Spleen (tissue), 11 donors: ENCODE measurements at regions not wholly inside any gene's neighbourhood (a gene's known extent, or its start where the extent isn't known, plus 50 kb on each side); places are given as distances from the start of the nearest gene placed in this dataset.

Source experiments
- DNase-seq: peaks from one replicate; pipeline ENCODE4 v3.0.0-alpha.2; 2020
- H3K27ac ChIP-seq, 8 donors: fragments of 200-600 bp; sonication (generic) in 7 of 8; 1 replicate in 4 of 8; 2 replicates in 4 of 8; pipeline versions ENCODE4 v1.5.0 to v1.8.0; 2016 to 2021; ENCODE audit warnings: inconsistent platforms in 4 of 8, mild to moderate bottlenecking in 4 of 8, moderate library complexity in 1 of 8
- H3K27me3 ChIP-seq, 7 donors: fragments of 200-600 bp; sonication (generic) in 6 of 7; replicated peaks in 1 of 7; 1 replicate in 4 of 7; 2 replicates in 3 of 7; pipeline versions ENCODE4 v1.5.0 to v1.8.0; 2016 to 2021; ENCODE audit warnings: inconsistent platforms in 3 of 7, mild to moderate bottlenecking in 1 of 7
- H3K36me3 ChIP-seq, 6 donors: fragments of 200-600 bp; sonication (generic) in 5 of 6; 1 replicate in 4 of 6; 2 replicates in 2 of 6; pipeline versions ENCODE4 v1.5.0 to v1.8.0; 2016 to 2021; ENCODE audit warnings: inconsistent platforms in 2 of 6
- H3K4me1 ChIP-seq, 6 donors: fragments of 200-600 bp; sonication (generic) in 5 of 6; 1 replicate in 3 of 6; 2 replicates in 3 of 6; pipeline versions ENCODE4 v1.5.0 to v1.8.0; 2016 to 2021; ENCODE audit warnings: inconsistent platforms in 3 of 6
- H3K4me3 ChIP-seq, 8 donors: fragments of 200-600 bp; sonication (generic) in 7 of 8; 1 replicate in 4 of 8; 2 replicates in 4 of 8; pipeline versions ENCODE4 v1.5.0 to v1.8.0; 2016 to 2021; ENCODE audit warnings: inconsistent platforms in 4 of 8, mild to moderate bottlenecking in 4 of 8, moderate library complexity in 2 of 8
- H3K9me3 ChIP-seq, 8 donors: fragments of 200-600 bp; sonication (generic) in 7 of 8; 1 replicate in 4 of 8; 2 replicates in 4 of 8; pipeline versions ENCODE4 v1.5.0 to v1.8.0; 2016 to 2021; ENCODE audit warnings: inconsistent platforms in 4 of 8
- CTCF ChIP-seq, 11 experiments: fragments of 200-600 bp in 7 of 11; fragments of 450-650 bp in 4 of 11; sonication (generic) in 4 of 11; IDR thresholded peaks in 8 of 11; conservative IDR thresholded peaks in 3 of 11; 1 replicate in 7 of 11; 2 replicates in 4 of 11; pipeline versions ENCODE4 v1.4.0 to v1.8.0; 2016 to 2021; ENCODE audit warnings: antibody characterized with exemption in 11 of 11, inconsistent platforms in 4 of 11, mild to moderate bottlenecking in 1 of 11
- POLR2A ChIP-seq, 3 donors: fragments of 450-650 bp; IDR thresholded peaks; one replicate each; pipeline ENCODE4 v1.5.1; 2017; ENCODE audit warnings: antibody characterized with exemption in 3 of 3, mild to moderate bottlenecking in 1 of 3
- POLR2AphosphoS5 ChIP-seq, 3 donors: sonication (generic); formaldehyde crosslinking; IDR thresholded peaks; one replicate each; pipeline ENCODE4 v1.5.1; 2017; ENCODE audit warnings: antibody characterized with exemption in 3 of 3
- WGBS, 5 donors: extraction: QIAGEN DNeasy Blood & Tissue Kit in 3 of 5; methylation state at CpG; one replicate each; pipeline versions ENCODE4 v1.1.5 to v1.1.7; 2013 to 2018; 5-methylcytosine and 5-hydroxymethylcytosine counted together
- intact Hi-C: fragments of 100-400 bp; cut with DNase I; formaldehyde crosslinking; loops from one replicate; pipeline ENCODE4 v1.15.0; 2023; ENCODE audit warnings: low total_unique reads
- small RNA-seq, 4 donors: library from RNA; depleted of rRNA; stranded (forward); fragments of <200 nt; gene quantifications; one replicate each; pipeline ENCODE3, GENCODE V24; 2016
- donor health status: healthy with polysubstance abuse.
- donor health status: DM: no; HTN: no; CAD: no; lungs with moderate emphysema.
- donor health status: DM: no; HTN: no; CAD: no.
- donor health status: Bipolar disorder and iron deficiency.
- donor health status: healthy.
- donor health status: DM: no; HTN: no; CAD: no.
- donor health status: DM: yes; HTN: yes; CAD: no.

- Histone ChIP-seq H3K27me3 (no peaks in the 10 kb centered on the region), H3K27ac (no peak overlapping the region), H3K4me3 (no peak overlapping the region), H3K9me3 (no peaks in the 10 kb centered on the region), H3K4me1 (peaks cover 0 to 5% (median 2%) of the 10 kb centered on the region in 6 donors), H3K36me3 (no peaks in the 10 kb centered on the region)
- intact Hi-C loops: no loop called here
- no peak for DNase-seq
- WGBS, 5 donors: 63 to 80% (median 65%) methylated on average over 4 of the region's 4 CpGs
- TF ChIP-seq POLR2A (IDR thresholded peaks at IDR 0.05): no peak
- no peak for TF ChIP-seq CTCF (IDR thresholded peaks at IDR 0.05 in 8 of 11, conservative IDR thresholded peaks at IDR 0.05 in 3 of 11)
- no peak for TF ChIP-seq POLR2AphosphoS5 (IDR thresholded peaks at IDR 0.05)
These were observed 136.1 kb downstream of the CEP135 start for GRCh38 chr4:56084851-56085250.

Small RNA genes in the stretch of these regions (small RNA-seq; reads per million reads assigned to genes)
- 0 reads per million in 4 donors for gene RNA5SP161
